T-helper 2 cell treated with Interferon-gamma antibody and Interleukin-4, amounts not matched to agents 5 μg/mL and 100 μg/mL, for 36 hours (primary cell): ENCODE measurements at regions not wholly inside any gene's neighbourhood (a gene's known extent, or its start where the extent isn't known, plus 50 kb on each side); places are given as distances from the start of the nearest gene placed in this dataset.
A peak's percentile ranks its signal among the peaks of the same experiment; 100 is the strongest.
"Not testable (repeated sequence)": the region's sequence is repeated elsewhere in the genome, so short reads cannot be mapped to it uniquely, and the experiment has no call there.

Source experiments
- DNase-seq: peaks from one replicate; pipeline ENCODE4 v3.0.0; 2021; ENCODE audit warnings: low spot score
- H3K27ac Mint-ChIP-seq: one replicate; pipeline ENCODE4 v1.8.0; 2021; ENCODE audit warnings: mild to moderate bottlenecking, mixed read lengths
- H3K27me3 Mint-ChIP-seq: one replicate; pipeline ENCODE4 v1.8.0; 2021; ENCODE audit warnings: low read depth, mixed read lengths
- H3K36me3 Mint-ChIP-seq: one replicate; pipeline ENCODE4 v1.8.0; 2021; ENCODE audit warnings: low read depth, mixed read lengths
- H3K4me1 Mint-ChIP-seq: one replicate; pipeline ENCODE4 v1.8.0; 2021; ENCODE audit warnings: low read depth, mixed read lengths
- H3K4me3 Mint-ChIP-seq: one replicate; pipeline ENCODE4 v1.8.0; 2022; ENCODE audit warnings: mild to moderate bottlenecking, moderate library complexity, mixed read lengths
- H3K9me3 Mint-ChIP-seq: one replicate; pipeline ENCODE4 v1.8.0; 2021; ENCODE audit warnings: mixed read lengths

GRCh38 chr1:81270051-81270450 is 530.7 kb upstream of the ADGRL2 start:
- Mint-ChIP-seq H3K36me3 (no peaks in the 10 kb centered on the region), H3K9me3 (peaks cover 3% of the 10 kb centered on the region), H3K4me1 (no peaks in the 10 kb centered on the region), H3K27ac (no peak overlapping the region), H3K27me3 (no peaks in the 10 kb centered on the region), H3K4me3 (no peak overlapping the region)
- no peak for DNase-seq

GRCh38 chr1:81264976-81265375 is 535.8 kb upstream of the ADGRL2 start:
- H3K36me3 Mint-ChIP-seq = no peaks in the 10 kb centered on the region
- H3K4me1 Mint-ChIP-seq = no peaks in the 10 kb centered on the region
- no peaks in the 10 kb centered on the region for H3K27me3 Mint-ChIP-seq
- no peak for DNase-seq
- H3K9me3 Mint-ChIP-seq = peaks cover 4% of the 10 kb centered on the region
- no peak overlapping the region for H3K27ac Mint-ChIP-seq
- no peak overlapping the region for H3K4me3 Mint-ChIP-seq

- no peak for DNase-seq
- no peaks in the 10 kb centered on the region for H3K4me1 Mint-ChIP-seq
- no peak overlapping the region for H3K27ac Mint-ChIP-seq
- no peak overlapping the region for H3K4me3 Mint-ChIP-seq
- no peaks in the 10 kb centered on the region for H3K36me3 Mint-ChIP-seq
- peaks cover 9% of the 10 kb centered on the region for H3K9me3 Mint-ChIP-seq
- no peaks in the 10 kb centered on the region for H3K27me3 Mint-ChIP-seq
Measured at GRCh38 chr1:81259625-81260411, 540.9 kb upstream of the ADGRL2 start.

GRCh38 chr1:81254560-81254959 is 546.2 kb upstream of the ADGRL2 start:
- H3K27me3 Mint-ChIP-seq = no peaks in the 10 kb centered on the region
- DNase-seq = no peak
- H3K27ac Mint-ChIP-seq = no peak overlapping the region
- H3K36me3 Mint-ChIP-seq = no peaks in the 10 kb centered on the region
- peaks cover 14% of the 10 kb centered on the region for H3K9me3 Mint-ChIP-seq
- no peak overlapping the region for H3K4me3 Mint-ChIP-seq
- no peaks in the 10 kb centered on the region for H3K4me1 Mint-ChIP-seq

GRCh38 chr1:81254068-81254467 is 546.7 kb upstream of the ADGRL2 start:
- Mint-ChIP-seq H3K9me3 (peaks cover 14% of the 10 kb centered on the region), H3K4me3 (no peak overlapping the region), H3K36me3 (no peaks in the 10 kb centered on the region), H3K27me3 (no peaks in the 10 kb centered on the region), H3K4me1 (no peaks in the 10 kb centered on the region), H3K27ac (no peak overlapping the region)
- no peak for DNase-seq

DNA sequence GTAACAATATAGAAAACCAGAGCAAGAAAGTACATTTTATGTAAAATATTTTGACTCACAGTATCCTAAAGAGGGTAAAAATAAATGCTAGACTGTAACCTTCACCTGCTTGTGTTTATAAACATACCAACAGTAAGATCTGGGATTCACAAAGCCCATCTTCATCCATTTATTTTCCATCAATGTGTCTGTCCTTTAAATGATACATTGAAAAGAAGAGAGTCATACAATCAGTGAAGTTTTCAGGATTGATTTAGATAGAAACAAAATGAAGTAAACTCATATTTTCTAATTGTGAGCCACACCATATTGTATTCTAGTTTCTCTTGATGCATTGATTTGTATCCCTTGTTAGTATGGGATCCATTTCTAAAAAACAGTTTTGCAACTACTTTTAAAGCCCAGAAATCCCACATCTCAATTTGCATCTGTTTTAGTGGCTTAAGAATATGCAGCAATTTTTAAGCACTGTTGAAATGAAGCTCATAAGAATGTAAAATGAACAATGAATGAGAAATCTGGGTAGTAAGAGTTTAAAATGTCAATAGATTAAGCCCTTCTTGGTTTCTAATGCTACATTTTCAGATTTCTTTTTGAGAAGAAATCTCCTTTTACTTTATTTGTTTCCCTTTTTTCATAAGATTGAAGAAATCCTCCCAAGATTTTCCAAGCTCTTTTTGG is 548.1 kb upstream of the ADGRL2 start:
- Mint-ChIP-seq H3K36me3 (no peaks in the 10 kb centered on the region), H3K9me3 (peaks cover 21% of the 10 kb centered on the region), H3K27me3 (no peaks in the 10 kb centered on the region), H3K4me3 (no peak overlapping the region), H3K4me1 (no peaks in the 10 kb centered on the region), H3K27ac (no peak overlapping the region)
- no peak for DNase-seq

DNA sequence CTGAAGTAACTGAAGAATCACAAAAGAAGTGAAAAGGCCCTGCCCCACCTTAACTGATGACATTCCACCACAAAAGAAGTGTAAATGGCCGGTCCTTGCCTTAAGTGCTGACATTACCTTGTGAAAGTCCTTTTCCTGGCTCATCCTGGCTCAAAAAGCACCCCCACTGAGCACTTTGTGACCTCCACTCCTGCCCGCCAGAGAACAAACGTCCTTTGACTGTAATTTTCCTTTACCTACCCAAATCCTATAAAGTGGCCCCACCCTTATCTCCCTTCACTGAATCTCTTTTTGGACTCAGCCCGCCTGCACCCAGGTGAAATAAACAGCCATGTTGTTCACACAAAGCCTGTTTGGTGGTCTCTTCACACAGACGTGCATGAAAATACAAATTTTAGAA is 549.9 kb upstream of the ADGRL2 start:
- not testable (repeated sequence) for H3K27ac Mint-ChIP-seq, DNase-seq, H3K27me3 Mint-ChIP-seq, H3K4me1 Mint-ChIP-seq, H3K4me3 Mint-ChIP-seq, H3K36me3 Mint-ChIP-seq
- H3K9me3 Mint-ChIP-seq = peaks cover 26% of the 10 kb centered on the region

DNA sequence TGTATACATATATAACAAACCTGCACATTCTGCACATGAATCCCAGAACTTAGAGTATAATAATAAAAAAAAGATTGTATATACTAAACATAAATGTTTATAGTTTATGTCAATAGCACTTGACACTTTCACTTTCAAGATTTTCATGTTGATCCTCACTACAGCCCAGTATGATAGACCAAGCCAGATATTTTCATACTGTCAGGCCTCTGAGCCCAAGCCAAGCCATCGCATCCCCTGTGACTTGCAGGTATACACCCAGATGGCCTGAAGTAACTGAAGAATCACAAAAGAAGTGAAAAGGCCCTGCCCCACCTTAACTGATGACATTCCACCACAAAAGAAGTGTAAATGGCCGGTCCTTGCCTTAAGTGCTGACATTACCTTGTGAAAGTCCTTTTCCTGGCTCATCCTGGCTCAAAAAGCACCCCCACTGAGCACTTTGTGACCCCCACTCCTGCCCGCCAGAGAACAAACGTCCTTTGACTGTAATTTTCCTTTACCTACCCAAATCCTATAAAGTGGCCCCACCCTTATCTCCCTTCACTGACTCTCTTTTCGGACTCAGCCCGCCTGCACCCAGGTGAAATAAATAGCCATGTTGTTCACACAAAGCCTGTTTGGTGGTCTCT is 555.5 kb upstream of the ADGRL2 start:
- not testable (repeated sequence) for H3K4me3 Mint-ChIP-seq, DNase-seq, H3K36me3 Mint-ChIP-seq, H3K27ac Mint-ChIP-seq, H3K4me1 Mint-ChIP-seq, H3K27me3 Mint-ChIP-seq
- H3K9me3 Mint-ChIP-seq = peaks cover 22% of the 10 kb centered on the region

DNA sequence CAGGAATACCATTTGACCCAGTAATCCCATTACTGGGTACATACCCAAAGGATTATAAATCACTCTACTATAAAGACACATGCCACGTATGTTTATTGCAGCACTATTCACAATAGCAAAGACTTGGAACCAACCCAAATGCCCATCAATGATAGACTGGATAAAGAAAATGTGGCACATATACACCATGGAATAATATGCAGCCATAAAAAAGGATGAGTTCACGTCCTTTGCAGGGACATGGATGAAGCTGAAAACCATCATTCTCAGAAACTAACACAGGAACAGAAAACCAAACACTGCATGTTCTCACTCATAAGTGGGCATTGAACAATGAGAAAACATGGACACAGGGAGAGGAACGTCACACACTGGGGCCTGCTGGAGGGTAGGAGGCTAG is 556.1 kb upstream of the ADGRL2 start:
- H3K27ac Mint-ChIP-seq, DNase-seq, H3K4me3 Mint-ChIP-seq, H3K27me3 Mint-ChIP-seq, H3K4me1 Mint-ChIP-seq, H3K36me3 Mint-ChIP-seq: not testable (repeated sequence)
- H3K9me3 Mint-ChIP-seq = peaks cover 22% of the 10 kb centered on the region

GRCh38 chr1:81242103-81242502 is 558.6 kb upstream of the ADGRL2 start:
- Mint-ChIP-seq H3K4me3 (no peak overlapping the region), H3K36me3 (no peaks in the 10 kb centered on the region), H3K27me3 (no peaks in the 10 kb centered on the region), H3K9me3 (peaks cover 15% of the 10 kb centered on the region), H3K4me1 (no peaks in the 10 kb centered on the region), H3K27ac (no peak overlapping the region)
- no peak for DNase-seq

DNA sequence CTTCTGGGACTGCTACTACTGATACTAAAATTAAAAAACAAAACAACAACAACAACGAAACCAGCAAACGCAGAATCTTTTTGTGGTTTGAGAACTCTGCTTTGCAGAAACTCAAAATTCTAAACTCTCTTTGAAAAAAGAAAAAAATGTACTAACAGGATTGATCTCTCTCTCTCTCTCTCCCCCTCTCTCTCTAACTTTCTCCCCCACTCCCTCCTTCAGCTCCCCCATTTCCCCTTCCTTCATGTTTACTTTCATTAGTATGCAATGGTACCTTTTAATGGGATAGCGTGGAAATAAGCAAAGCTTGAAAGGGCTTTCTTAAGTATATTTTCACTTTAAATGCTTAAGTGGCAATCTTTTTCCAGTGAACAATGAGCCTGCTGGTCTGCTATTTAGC is 562.6 kb upstream of the ADGRL2 start:
- no peaks in the 10 kb centered on the region for H3K27me3 Mint-ChIP-seq
- H3K4me1 Mint-ChIP-seq = no peaks in the 10 kb centered on the region
- no peaks in the 10 kb centered on the region for H3K9me3 Mint-ChIP-seq
- no peak for DNase-seq
- H3K4me3 Mint-ChIP-seq = peak overlapping the region; percentile 1
- H3K27ac Mint-ChIP-seq = no peak overlapping the region
- H3K36me3 Mint-ChIP-seq = no peaks in the 10 kb centered on the region

DNA sequence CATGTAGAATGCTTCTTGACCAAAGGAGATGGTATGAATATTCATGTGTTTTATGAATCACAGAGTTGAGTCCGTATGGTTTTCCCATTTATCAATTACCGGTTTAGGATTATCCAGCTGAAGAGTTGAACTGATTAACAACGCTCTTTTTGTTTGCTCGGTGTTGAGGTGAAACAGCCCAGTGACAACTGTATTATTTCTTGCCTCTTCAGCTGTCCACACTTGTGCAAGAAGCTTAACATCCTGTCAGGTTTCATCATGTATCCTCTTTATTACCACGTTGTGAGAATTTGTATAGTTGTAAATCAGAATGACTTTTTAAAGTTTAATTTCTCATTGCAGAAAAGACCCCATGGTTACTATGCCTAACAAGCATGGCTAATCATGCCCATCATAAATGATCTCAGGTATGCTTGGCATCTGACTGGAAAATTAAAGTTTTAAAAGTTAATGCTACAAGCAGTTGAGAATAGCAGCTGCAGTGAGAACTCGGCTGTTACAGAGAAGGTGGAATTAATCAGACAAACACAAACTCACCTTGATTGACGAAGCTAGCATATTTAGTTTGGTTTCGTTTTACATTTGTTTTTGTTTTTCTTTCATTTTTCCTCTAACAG is 563.2 kb upstream of the ADGRL2 start:
- H3K9me3 Mint-ChIP-seq = no peaks in the 10 kb centered on the region
- no peak overlapping the region for H3K27ac Mint-ChIP-seq
- no peaks in the 10 kb centered on the region for H3K27me3 Mint-ChIP-seq
- H3K4me3 Mint-ChIP-seq = peak overlapping the region; percentile 1
- no peaks in the 10 kb centered on the region for H3K4me1 Mint-ChIP-seq
- no peaks in the 10 kb centered on the region for H3K36me3 Mint-ChIP-seq
- DNase-seq = no peak

GRCh38 chr1:81234237-81234636 is 566.5 kb upstream of the ADGRL2 start:
- DNase-seq = no peak
- no peak overlapping the region for H3K4me3 Mint-ChIP-seq

GRCh38 chr1:81233591-81233990 is 567.1 kb upstream of the ADGRL2 start:
- DNase-seq = no peak
- Mint-ChIP-seq H3K4me3 (no peak overlapping the region), H3K9me3 (no peaks in the 10 kb centered on the region), H3K27me3 (no peaks in the 10 kb centered on the region), H3K27ac (no peak overlapping the region), H3K4me1 (no peaks in the 10 kb centered on the region), H3K36me3 (no peaks in the 10 kb centered on the region)

More at GRCh38 chr1:81234237-81234636, 566.5 kb upstream of the ADGRL2 start:
- Mint-ChIP-seq H3K27ac (no peak overlapping the region), H3K4me1 (no peaks in the 10 kb centered on the region), H3K36me3 (no peaks in the 10 kb centered on the region), H3K27me3 (no peaks in the 10 kb centered on the region), H3K9me3 (no peaks in the 10 kb centered on the region)
